GM12875 (cell line): ENCODE measurements at regions not wholly inside any gene's neighbourhood (a gene's known extent, or its start where the extent isn't known, plus 50 kb on each side); places are given as distances from the start of the nearest gene placed in this dataset.

ENCODE experiments used
- H3K4me3 ChIP-seq: one replicate; pipeline ENCODE4 v1.5.1; 2011; ENCODE audit warnings: low read depth, low read length, control low read depth
- CTCF ChIP-seq: IDR thresholded peaks from 2 replicates; pipeline ENCODE4 v1.5.1; 2011; ENCODE audit warnings: low read depth, mild to moderate bottlenecking, control low read depth, inconsistent platforms, low read length, moderate library complexity, borderline replicate concordance; ENCODE audit not compliant: insufficient read depth

GRCh38 chr18:25416374-25416773, 64.4 kb upstream of the ZNF521 start:
- TF ChIP-seq CTCF = no peak
- no peak overlapping the region for H3K4me3 ChIP-seq

GRCh38 chr18:25409971-25410370, 58.0 kb upstream of the ZNF521 start:
- no peak for TF ChIP-seq CTCF
- H3K4me3 ChIP-seq = no peak overlapping the region

GRCh38 chr18:25408293-25408692, 56.3 kb upstream of the ZNF521 start:
- TF ChIP-seq CTCF = no peak
- H3K4me3 ChIP-seq = no peak overlapping the region
